ENCODE measurements at regions not wholly inside any gene's neighbourhood (a gene's known extent, or its start where the extent isn't known, plus 50 kb on each side); places are given as distances from the start of the nearest gene placed in this dataset.

GRCh38 chr13:68927387-68928026 lies 1180.1 kb upstream of the ATXN8OS start:
- 41 to 47% methylated on average over 2 of the region's 2 CpGs for WGBS, 2 donors
- Histone ChIP-seq H3K9me3 (no peaks in the 10 kb centered on the region), H3K27me3 (no peaks in the 10 kb centered on the region), H3K36me3 (no peaks in the 10 kb centered on the region), H3K27ac (no peak overlapping the region), H3K4me3 (no peak overlapping the region), H3K4me1 (no peaks in the 10 kb centered on the region)
- no peak for DNase-seq (ENCODE audit: low spot score in 2 of 2)
- TF ChIP-seq POLR2A (IDR thresholded peaks at IDR 0.05) (no peak), EP300 (IDR thresholded peaks at IDR 0.05) (no peak)
- TF ChIP-seq, protein P1, sequence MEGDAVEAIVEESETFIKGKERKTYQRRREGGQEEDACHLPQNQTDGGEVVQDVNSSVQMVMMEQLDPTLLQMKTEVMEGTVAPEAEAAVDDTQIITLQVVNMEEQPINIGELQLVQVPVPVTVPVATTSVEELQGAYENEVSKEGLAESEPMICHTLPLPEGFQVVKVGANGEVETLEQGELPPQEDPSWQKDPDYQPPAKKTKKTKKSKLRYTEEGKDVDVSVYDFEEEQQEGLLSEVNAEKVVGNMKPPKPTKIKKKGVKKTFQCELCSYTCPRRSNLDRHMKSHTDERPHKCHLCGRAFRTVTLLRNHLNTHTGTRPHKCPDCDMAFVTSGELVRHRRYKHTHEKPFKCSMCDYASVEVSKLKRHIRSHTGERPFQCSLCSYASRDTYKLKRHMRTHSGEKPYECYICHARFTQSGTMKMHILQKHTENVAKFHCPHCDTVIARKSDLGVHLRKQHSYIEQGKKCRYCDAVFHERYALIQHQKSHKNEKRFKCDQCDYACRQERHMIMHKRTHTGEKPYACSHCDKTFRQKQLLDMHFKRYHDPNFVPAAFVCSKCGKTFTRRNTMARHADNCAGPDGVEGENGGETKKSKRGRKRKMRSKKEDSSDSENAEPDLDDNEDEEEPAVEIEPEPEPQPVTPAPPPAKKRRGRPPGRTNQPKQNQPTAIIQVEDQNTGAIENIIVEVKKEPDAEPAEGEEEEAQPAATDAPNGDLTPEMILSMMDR (IDR thresholded peaks at IDR 0.05): peak in 1 of 5 experiments; percentile 16

GRCh38 chr13:68923995-68924394 lies 1183.6 kb upstream of the ATXN8OS start:
- TF ChIP-seq POLR2A (IDR thresholded peaks at IDR 0.05) (no peak), EP300 (IDR thresholded peaks at IDR 0.05) (no peak)
- TF ChIP-seq, protein P1 (IDR thresholded peaks at IDR 0.05): no peak
- Histone ChIP-seq H3K9me3 (no peaks in the 10 kb centered on the region), H3K4me1 (no peaks in the 10 kb centered on the region), H3K27me3 (no peaks in the 10 kb centered on the region), H3K27ac (no peak overlapping the region), H3K36me3 (no peaks in the 10 kb centered on the region), H3K4me3 (no peak overlapping the region)
- DNase-seq (ENCODE audit: low spot score in 2 of 2): no peak

- H3K36me3 ChIP-seq: no peaks in the 10 kb centered on the region
- WGBS, 2 donors: 86 to 88% methylated on average over 2 of the region's 2 CpGs
- no peak overlapping the region for H3K27ac ChIP-seq
- H3K9me3 ChIP-seq: peaks cover 0 to 33% (median 8%) of the 10 kb centered on the region in 4 donors
- no peak for DNase-seq (ENCODE audit: low spot score in 2 of 2)
- H3K4me1 ChIP-seq: no peaks in the 10 kb centered on the region
- no peaks in the 10 kb centered on the region for H3K27me3 ChIP-seq
- TF ChIP-seq, protein P1 (IDR thresholded peaks at IDR 0.05): no peak
- TF ChIP-seq EP300 (IDR thresholded peaks at IDR 0.05): no peak
- no peak for TF ChIP-seq POLR2A (IDR thresholded peaks at IDR 0.05)
- no peak overlapping the region for H3K4me3 ChIP-seq
Measured at GRCh38 chr13:68908879-68909278, 1198.7 kb upstream of the ATXN8OS start.

- Histone ChIP-seq H3K4me1 (no peaks in the 10 kb centered on the region), H3K4me3 (no peak overlapping the region), H3K27me3 (no peaks in the 10 kb centered on the region), H3K9me3 (peaks cover 0 to 25% (median 6%) of the 10 kb centered on the region in 4 donors), H3K36me3 (no peaks in the 10 kb centered on the region), H3K27ac (no peak overlapping the region)
- 88 to 92% methylated on average over 1 of the region's 1 CpG for WGBS, 2 donors
- DNase-seq (ENCODE audit: low spot score in 2 of 2): no peak
- TF ChIP-seq POLR2A (IDR thresholded peaks at IDR 0.05): no peak
- TF ChIP-seq EP300 (IDR thresholded peaks at IDR 0.05): no peak
- TF ChIP-seq, protein P1 (IDR thresholded peaks at IDR 0.05): no peak
Measured at GRCh38 chr13:68905186-68905585, 1202.4 kb upstream of the ATXN8OS start.

- no peak for DNase-seq (ENCODE audit: low spot score in 2 of 2)
- no peak overlapping the region for H3K27ac ChIP-seq
- no peaks in the 10 kb centered on the region for H3K9me3 ChIP-seq
- no peak for TF ChIP-seq POLR2A (IDR thresholded peaks at IDR 0.05)
- TF ChIP-seq EP300 (IDR thresholded peaks at IDR 0.05): no peak
- TF ChIP-seq, protein P1 (IDR thresholded peaks at IDR 0.05): no peak
- H3K27me3 ChIP-seq: no peaks in the 10 kb centered on the region
- H3K36me3 ChIP-seq: no peaks in the 10 kb centered on the region
- no peak overlapping the region for H3K4me3 ChIP-seq
- no peaks in the 10 kb centered on the region for H3K4me1 ChIP-seq
Measured at GRCh38 chr13:68897331-68897928, 1210.2 kb upstream of the ATXN8OS start.
